Forelimb muscle (tissue), 1 donor: ENCODE measurements at regions not wholly inside any gene's neighbourhood (a gene's known extent, or its start where the extent isn't known, plus 50 kb on each side); places are given as distances from the start of the nearest gene placed in this dataset.
"Not testable (repeated sequence)": the region's sequence is repeated elsewhere in the genome, so short reads cannot be mapped to it uniquely, and the experiment has no call there.

Source experiments
- DNase-seq: peaks from one replicate; pipeline ENCODE4 v3.0.0-alpha.2; 2013; ENCODE audit warnings: low read depth

- no peak for DNase-seq
Measured at GRCh38 chr5:100694100-100694499, 158.9 kb downstream of the FAM174A start.

- DNase-seq: no peak
Measured at GRCh38 chr5:100697970-100698369, 162.8 kb downstream of the FAM174A start.

DNA sequence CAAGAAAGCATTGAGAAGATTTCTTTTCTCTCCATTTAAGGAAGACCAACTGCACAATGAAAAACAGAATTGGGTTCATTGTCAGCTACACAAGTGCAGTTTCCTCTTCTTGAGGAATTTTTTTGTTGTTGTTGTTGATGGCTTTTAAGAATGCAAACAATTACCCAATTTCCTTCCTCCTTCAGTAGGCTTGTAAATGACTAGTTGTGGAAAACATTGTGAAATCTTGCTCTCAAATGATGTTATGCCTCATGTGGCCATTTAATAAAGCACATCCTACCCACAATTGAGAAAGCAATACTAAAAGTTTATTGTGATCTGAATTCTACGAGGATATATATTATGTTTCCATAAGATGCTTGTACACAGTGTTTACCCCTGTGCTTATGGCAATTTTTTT is 171.6 kb downstream of the FAM174A start:
- peak; percentile 24 for DNase-seq

- DNase-seq: no peak
Measured at GRCh38 chr5:100708645-100709171, 173.5 kb downstream of the FAM174A start.

GRCh38 chr5:100709771-100710170 is 174.6 kb downstream of the FAM174A start:
- no peak for DNase-seq

DNA sequence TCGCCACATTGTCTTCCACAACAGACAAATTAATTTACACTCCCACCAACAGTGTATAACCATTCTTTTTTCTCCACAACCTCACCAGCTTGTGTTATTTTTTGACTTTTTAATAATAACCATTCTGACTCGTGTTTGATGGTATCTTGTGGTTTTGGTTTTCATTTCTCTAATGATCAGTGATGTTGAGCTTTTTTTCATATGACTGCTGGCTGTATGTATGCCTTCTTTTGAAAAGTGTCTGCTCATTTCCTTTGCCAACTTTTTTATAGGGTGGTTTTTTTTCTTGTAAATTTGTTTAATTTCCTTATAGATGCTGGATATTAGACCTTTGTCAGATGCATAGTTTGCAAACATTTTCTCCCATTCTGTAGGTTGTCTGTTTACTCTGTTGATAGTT is 179.6 kb downstream of the FAM174A start:
- DNase-seq: not testable (repeated sequence)

- no peak for DNase-seq
Measured at GRCh38 chr5:100722657-100723056, 180.4 kb downstream of the ST8SIA4 start.

GRCh38 chr5:100723229-100723628 is 179.9 kb downstream of the ST8SIA4 start:
- DNase-seq: no peak

DNA sequence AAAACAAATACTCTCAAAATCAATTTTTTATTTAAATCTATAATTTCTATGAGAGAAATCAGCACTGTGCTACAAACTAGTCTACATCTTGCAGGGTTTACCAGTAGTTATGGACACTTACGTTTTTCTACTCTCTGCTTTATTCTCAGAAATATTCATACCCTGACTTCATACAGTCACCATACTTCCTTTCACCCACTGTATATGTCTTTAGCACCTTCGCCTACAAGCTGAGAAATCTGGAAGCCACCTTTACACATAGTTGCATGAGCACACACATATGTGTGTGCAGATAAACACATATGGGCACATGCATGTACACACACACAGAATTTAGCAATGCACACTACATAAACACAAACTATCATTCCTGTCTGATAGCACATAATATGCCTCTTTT is 177.0 kb downstream of the ST8SIA4 start:
- DNase-seq: no peak

DNA sequence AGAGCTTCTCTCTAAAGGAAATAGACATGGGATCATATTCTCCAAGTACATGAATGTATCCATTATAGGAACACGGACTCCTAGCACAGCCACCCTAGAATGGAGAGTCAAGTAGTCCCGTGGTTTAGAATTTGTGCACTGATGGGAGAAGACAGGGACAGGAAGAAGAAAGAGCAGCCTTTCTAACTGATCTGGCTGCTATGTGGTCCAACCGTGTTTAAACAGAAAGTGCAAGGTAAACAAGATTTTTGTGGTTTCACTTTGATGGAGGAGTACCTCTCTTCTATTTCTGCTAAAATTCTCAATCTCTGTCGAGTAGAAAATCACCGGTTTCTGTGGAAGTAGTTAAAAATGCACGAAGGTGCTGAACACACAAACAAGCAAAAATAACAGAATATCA is 171.3 kb downstream of the ST8SIA4 start:
- no peak for DNase-seq

GRCh38 chr5:100746730-100747129 is 156.4 kb downstream of the ST8SIA4 start:
- no peak for DNase-seq

DNA sequence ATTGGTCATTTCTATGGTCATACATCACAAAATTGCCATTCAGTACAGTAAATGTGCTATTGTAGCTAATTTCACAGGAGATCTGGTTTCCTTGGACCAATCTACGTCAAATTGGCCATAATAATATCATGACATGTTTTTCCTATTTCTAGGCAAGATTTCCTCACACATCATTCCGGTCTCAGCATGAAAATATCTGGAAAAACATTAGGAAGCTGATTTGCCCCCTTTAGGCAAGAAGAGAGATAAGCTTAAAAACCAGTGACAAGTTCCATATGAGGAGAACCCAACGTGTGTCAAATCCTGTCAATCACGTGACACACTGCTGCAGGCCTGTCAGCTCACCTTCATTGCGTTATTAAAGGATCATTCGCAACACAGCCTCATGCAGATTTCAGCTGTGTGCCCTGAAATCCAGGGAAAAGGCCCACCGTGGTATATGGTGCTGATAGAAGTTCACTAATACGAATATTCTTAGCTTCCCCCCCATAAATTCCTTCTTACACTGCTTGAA is 153.3 kb downstream of the ST8SIA4 start:
- no peak for DNase-seq

DNA sequence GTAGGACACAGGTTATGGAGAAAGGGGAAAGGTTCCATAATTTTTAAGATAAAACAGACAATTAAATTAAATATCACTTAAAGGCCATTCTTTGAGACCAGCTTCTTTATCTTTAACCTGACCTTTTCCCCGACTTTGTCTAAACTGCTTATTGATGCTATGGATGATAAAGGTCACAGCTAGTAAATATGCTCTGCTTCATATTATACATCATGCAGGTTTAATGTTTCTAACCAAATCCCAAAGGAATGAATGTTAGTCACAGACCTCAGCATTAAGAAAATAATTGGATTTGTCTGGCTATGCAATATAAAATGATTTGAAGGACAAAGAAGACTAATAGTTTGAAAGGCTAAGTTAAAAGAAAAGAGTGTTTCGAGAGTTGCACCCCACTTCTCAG is 147.6 kb downstream of the ST8SIA4 start:
- DNase-seq: no peak
